Sigmoid colon (tissue), 3 donors: ENCODE measurements at regions not wholly inside any gene's neighbourhood (a gene's known extent, or its start where the extent isn't known, plus 50 kb on each side); places are given as distances from the start of the nearest gene placed in this dataset.

ENCODE experiments used
- POLR2A ChIP-seq, 2 donors: fragments of 450-650 bp; IDR thresholded peaks; one replicate each; pipeline ENCODE4 v1.6.1; 2016; ENCODE audit warnings: antibody characterized with exemption in 2 of 2, mild to moderate bottlenecking in 2 of 2, moderate library complexity in 2 of 2
- TF ChIP-seq, protein P1 (sequence below), 4 experiments: fragments of 450-650 bp in 3 of 4; fragments of 200-600 bp in 1 of 4; IDR thresholded peaks; one replicate each; pipeline ENCODE4 v1.5.1; 2016 to 2019; ENCODE audit warnings: antibody characterized with exemption in 4 of 4, mild to moderate bottlenecking in 3 of 4, moderate library complexity in 2 of 4

DNA sequence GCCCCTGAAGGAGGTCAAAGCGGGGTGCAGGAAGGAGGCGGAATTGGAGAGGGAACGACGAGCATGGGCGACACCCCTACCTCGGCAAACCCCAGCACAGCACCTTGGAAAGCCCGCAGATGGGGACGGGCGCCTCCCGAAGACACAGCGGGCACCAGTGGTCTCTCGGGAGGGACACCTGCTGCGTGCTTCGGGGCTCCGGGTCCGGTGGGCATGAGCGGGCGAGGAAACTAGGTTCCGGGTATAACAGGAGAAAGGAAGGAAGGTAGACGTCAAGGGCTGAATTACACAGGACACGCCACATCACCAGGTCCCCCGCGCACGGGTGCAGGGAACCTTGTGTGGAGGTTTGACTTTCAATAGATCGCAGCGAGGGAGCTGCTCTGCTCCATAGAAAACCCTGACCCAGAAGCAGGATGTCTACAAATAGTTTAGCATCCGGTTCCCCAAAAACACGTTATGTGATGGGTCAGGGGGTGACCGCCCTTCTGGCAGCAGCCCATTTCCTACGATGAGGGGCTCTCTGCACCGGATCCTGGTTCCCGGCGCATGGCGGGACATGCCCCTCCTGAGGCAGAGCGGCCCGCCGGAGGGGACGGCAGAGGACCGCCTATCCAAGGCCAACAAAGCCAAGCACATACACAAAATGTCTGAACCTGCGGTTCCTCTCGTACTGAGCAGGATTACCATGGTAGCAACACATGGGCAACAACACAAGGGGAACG lies 196.9 kb downstream of the ALG10 start:
- no peak for TF ChIP-seq POLR2A (IDR thresholded peaks at IDR 0.05)
- TF ChIP-seq, protein P1, sequence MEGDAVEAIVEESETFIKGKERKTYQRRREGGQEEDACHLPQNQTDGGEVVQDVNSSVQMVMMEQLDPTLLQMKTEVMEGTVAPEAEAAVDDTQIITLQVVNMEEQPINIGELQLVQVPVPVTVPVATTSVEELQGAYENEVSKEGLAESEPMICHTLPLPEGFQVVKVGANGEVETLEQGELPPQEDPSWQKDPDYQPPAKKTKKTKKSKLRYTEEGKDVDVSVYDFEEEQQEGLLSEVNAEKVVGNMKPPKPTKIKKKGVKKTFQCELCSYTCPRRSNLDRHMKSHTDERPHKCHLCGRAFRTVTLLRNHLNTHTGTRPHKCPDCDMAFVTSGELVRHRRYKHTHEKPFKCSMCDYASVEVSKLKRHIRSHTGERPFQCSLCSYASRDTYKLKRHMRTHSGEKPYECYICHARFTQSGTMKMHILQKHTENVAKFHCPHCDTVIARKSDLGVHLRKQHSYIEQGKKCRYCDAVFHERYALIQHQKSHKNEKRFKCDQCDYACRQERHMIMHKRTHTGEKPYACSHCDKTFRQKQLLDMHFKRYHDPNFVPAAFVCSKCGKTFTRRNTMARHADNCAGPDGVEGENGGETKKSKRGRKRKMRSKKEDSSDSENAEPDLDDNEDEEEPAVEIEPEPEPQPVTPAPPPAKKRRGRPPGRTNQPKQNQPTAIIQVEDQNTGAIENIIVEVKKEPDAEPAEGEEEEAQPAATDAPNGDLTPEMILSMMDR (IDR thresholded peaks at IDR 0.05) = no peak
